Large intestine (tissue), 3 donors: ENCODE measurements at regions not wholly inside any gene's neighbourhood (a gene's known extent, or its start where the extent isn't known, plus 50 kb on each side); places are given as distances from the start of the nearest gene placed in this dataset.
"Not testable (repeated sequence)": the region's sequence is repeated elsewhere in the genome, so short reads cannot be mapped to it uniquely, and the experiment has no call there.

Experiments
- DNase-seq, 2 donors: peaks; one replicate each; pipeline versions ENCODE4 v3.0.0 to v3.0.0-alpha.2; 2013
- H3K27ac ChIP-seq: one replicate; pipeline ENCODE4 v1.5.1; 2013; ENCODE audit warnings: low read length
- H3K27me3 ChIP-seq: 2 replicates; pipeline ENCODE4 v1.6.1; 2013; ENCODE audit warnings: low read length; ENCODE audit not compliant: control insufficient read depth, insufficient read depth
- H3K36me3 ChIP-seq: 2 replicates; pipeline ENCODE4 v1.6.1; 2013; ENCODE audit warnings: low read length; ENCODE audit not compliant: control insufficient read depth, insufficient read depth
- H3K4me1 ChIP-seq: one replicate; pipeline ENCODE4 v1.6.1; 2013; ENCODE audit warnings: low read length; ENCODE audit not compliant: control insufficient read depth, insufficient read depth
- H3K4me3 ChIP-seq: one replicate; pipeline ENCODE4 v1.5.1; 2013; ENCODE audit warnings: low read length
- H3K9me3 ChIP-seq: one replicate; pipeline ENCODE4 v1.6.1; 2013; ENCODE audit warnings: mild to moderate bottlenecking, low read depth, low read length, moderate library complexity; ENCODE audit not compliant: control insufficient read depth
- WGBS: methylation state at CpG from one replicate; pipeline ENCODE4 v1.1.5; 2013; ENCODE audit warnings: low lambda C conversion rate; ENCODE audit not compliant: insufficient coverage; 5-methylcytosine and 5-hydroxymethylcytosine counted together

- Histone ChIP-seq H3K27ac (no peak overlapping the region), H3K4me1 (no peaks in the 10 kb centered on the region), H3K9me3 (no peaks in the 10 kb centered on the region), H3K36me3 (no peaks in the 10 kb centered on the region), H3K27me3 (no peaks in the 10 kb centered on the region), H3K4me3 (no peak overlapping the region)
- no peak for DNase-seq
- WGBS, result no CpG with 5 or more reads among the region's 4 CpGs
These were observed 1064.0 kb upstream of the PCDH10 start for GRCh38 chr4:132085105-132085504.

GRCh38 chr4:132094017-132094416 lies 1055.1 kb upstream of the PCDH10 start:
- H3K4me1 ChIP-seq, result no peaks in the 10 kb centered on the region
- no CpG with 5 or more reads among the region's 4 CpGs for WGBS
- no peak for DNase-seq
- H3K27ac ChIP-seq, result no peak overlapping the region
- no peaks in the 10 kb centered on the region for H3K27me3 ChIP-seq
- no peak overlapping the region for H3K4me3 ChIP-seq
- no peaks in the 10 kb centered on the region for H3K36me3 ChIP-seq
- no peaks in the 10 kb centered on the region for H3K9me3 ChIP-seq

- no peaks in the 10 kb centered on the region for H3K27me3 ChIP-seq
- H3K36me3 ChIP-seq, result no peaks in the 10 kb centered on the region
- no peaks in the 10 kb centered on the region for H3K4me1 ChIP-seq
- DNase-seq, result no peak
- H3K9me3 ChIP-seq, result no peaks in the 10 kb centered on the region
- no peak overlapping the region for H3K27ac ChIP-seq
- no peak overlapping the region for H3K4me3 ChIP-seq
These were observed 1052.1 kb upstream of the PCDH10 start for GRCh38 chr4:132097041-132097440.

- no peaks in the 10 kb centered on the region for H3K27me3 ChIP-seq
- no peak overlapping the region for H3K4me3 ChIP-seq
- no peak overlapping the region for H3K27ac ChIP-seq
- DNase-seq, result no peak
- no CpG with 5 or more reads among the region's 1 CpG for WGBS
- H3K9me3 ChIP-seq, result no peaks in the 10 kb centered on the region
- H3K36me3 ChIP-seq, result no peaks in the 10 kb centered on the region
- no peaks in the 10 kb centered on the region for H3K4me1 ChIP-seq
These were observed 1047.6 kb upstream of the PCDH10 start for GRCh38 chr4:132101526-132101925.

- Histone ChIP-seq H3K4me1 (no peaks in the 10 kb centered on the region), H3K27ac (no peak overlapping the region), H3K9me3 (no peaks in the 10 kb centered on the region), H3K27me3 (no peaks in the 10 kb centered on the region), H3K36me3 (no peaks in the 10 kb centered on the region), H3K4me3 (no peak overlapping the region)
- DNase-seq, result no peak
These were observed 1040.3 kb upstream of the PCDH10 start for GRCh38 chr4:132108784-132109183.

- 38% methylated on average over 1 of the region's 1 CpG for whole genome bisulfite sequencing
- H3K4me3 ChIP-seq, result no peak overlapping the region
- no peaks in the 10 kb centered on the region for H3K9me3 ChIP-seq
- no peak for DNase-seq
- no peaks in the 10 kb centered on the region for H3K27me3 ChIP-seq
- no peaks in the 10 kb centered on the region for H3K4me1 ChIP-seq
- H3K27ac ChIP-seq, result no peak overlapping the region
- no peaks in the 10 kb centered on the region for H3K36me3 ChIP-seq
These were observed 1034.2 kb upstream of the PCDH10 start for GRCh38 chr4:132114885-132115284.

GRCh38 chr4:132122741-132123140 lies 1026.4 kb upstream of the PCDH10 start:
- not testable (repeated sequence) for H3K36me3 ChIP-seq, H3K9me3 ChIP-seq, H3K4me3 ChIP-seq, H3K27me3 ChIP-seq, H3K4me1 ChIP-seq, H3K27ac ChIP-seq, DNase-seq
- WGBS, result 80% methylated on average over 1 of the region's 1 CpG

- no peak for DNase-seq
These were observed 1025.0 kb upstream of the PCDH10 start for GRCh38 chr4:132123870-132124623.

GRCh38 chr4:132124624-132124974 lies 1024.5 kb upstream of the PCDH10 start:
- no peaks in the 10 kb centered on the region for H3K9me3 ChIP-seq
- H3K27ac ChIP-seq, result no peak overlapping the region
- DNase-seq, result no peak
- H3K4me3 ChIP-seq, result no peak overlapping the region
- H3K27me3 ChIP-seq, result no peaks in the 10 kb centered on the region
- H3K4me1 ChIP-seq, result no peaks in the 10 kb centered on the region
- no peaks in the 10 kb centered on the region for H3K36me3 ChIP-seq
- no CpG with 5 or more reads among the region's 1 CpG for WGBS

More at GRCh38 chr4:132123870-132124623, 1025.0 kb upstream of the PCDH10 start:
- no peak overlapping the region for H3K4me3 ChIP-seq
- no peaks in the 10 kb centered on the region for H3K4me1 ChIP-seq
- no peaks in the 10 kb centered on the region for H3K27me3 ChIP-seq
- H3K27ac ChIP-seq, result no peak overlapping the region
- WGBS, result 97% methylated on average over 6 of the region's 15 CpGs
- H3K36me3 ChIP-seq, result no peaks in the 10 kb centered on the region
- no peaks in the 10 kb centered on the region for H3K9me3 ChIP-seq

- DNase-seq, result no peak
- Histone ChIP-seq H3K36me3 (no peaks in the 10 kb centered on the region), H3K27me3 (no peaks in the 10 kb centered on the region), H3K4me3 (no peak overlapping the region), H3K9me3 (no peaks in the 10 kb centered on the region), H3K4me1 (no peaks in the 10 kb centered on the region), H3K27ac (no peak overlapping the region)
- 27% methylated on average over 2 of the region's 2 CpGs for WGBS
These were observed 1024.0 kb upstream of the PCDH10 start for GRCh38 chr4:132125131-132125530.

- H3K9me3 ChIP-seq, result peaks cover 4% of the 10 kb centered on the region
- no peak overlapping the region for H3K4me3 ChIP-seq
- H3K27ac ChIP-seq, result no peak overlapping the region
- no peaks in the 10 kb centered on the region for H3K36me3 ChIP-seq
- DNase-seq, result no peak
- WGBS, result 35% methylated on average over 2 of the region's 2 CpGs
- H3K4me1 ChIP-seq, result no peaks in the 10 kb centered on the region
- H3K27me3 ChIP-seq, result no peaks in the 10 kb centered on the region
These were observed 1016.7 kb upstream of the PCDH10 start for GRCh38 chr4:132132433-132132832.
